PFSK-1 (cell line): ENCODE measurements at regions not wholly inside any gene's neighbourhood (a gene's known extent, or its start where the extent isn't known, plus 50 kb on each side); places are given as distances from the start of the nearest gene placed in this dataset.

ENCODE experiments used
- FOXP2 ChIP-seq: optimal IDR thresholded peaks from 2 replicates; pipeline ENCODE3; 2011; ENCODE audit warnings: borderline replicate concordance, control low read depth, inconsistent platforms; ENCODE audit not compliant: insufficient read depth; ENCODE audit errors: extremely low read length, extremely low read depth
- POLR2AphosphoS5 ChIP-seq: IDR thresholded peaks from 2 replicates; pipeline ENCODE4 v1.6.1; 2012; ENCODE audit warnings: low read depth, mild to moderate bottlenecking, control low read depth, low read length, moderate library complexity
- REST ChIP-seq, 2 experiments: IDR thresholded peaks; 2 replicates each; pipeline versions ENCODE4 v1.6.1 to v1.8.0; 2011 to 2012; ENCODE audit warnings: low read depth in 2 of 2, low read length in 2 of 2, control low read depth in 1 of 2, inconsistent platforms in 1 of 2, mild to moderate bottlenecking in 1 of 2, moderate library complexity in 1 of 2; ENCODE audit not compliant: insufficient read depth in 1 of 2
- SIN3A ChIP-seq: IDR thresholded peaks from 2 replicates; pipeline ENCODE4 v1.6.1; 2012; ENCODE audit warnings: mild to moderate bottlenecking, low read length, moderate library complexity, borderline replicate concordance; ENCODE audit not compliant: insufficient read depth
- TAF1 ChIP-seq: IDR thresholded peaks from 2 replicates; pipeline ENCODE4 v1.6.1; 2012; ENCODE audit warnings: low read length, control low read depth, borderline replicate concordance; ENCODE audit not compliant: insufficient read depth

GRCh38 chr1:119245881-119246280 is 105.4 kb upstream of the WARS2 start:
- TF ChIP-seq TAF1 (no peak), SIN3A (no peak), FOXP2 (no peak), POLR2AphosphoS5 (no peak), REST (IDR thresholded peaks at IDR 0.05; ENCODE audit: insufficient read depth in 1 of 2, low read depth in 2 of 2, low read length in 2 of 2) (no peak)

GRCh38 chr1:119249283-119249682 is 108.8 kb upstream of the WARS2 start:
- TF ChIP-seq TAF1, result no peak
- TF ChIP-seq FOXP2, result no peak
- TF ChIP-seq SIN3A, result no peak
- no peak for TF ChIP-seq REST (IDR thresholded peaks at IDR 0.05; ENCODE audit: insufficient read depth in 1 of 2, low read depth in 2 of 2, low read length in 2 of 2)
- TF ChIP-seq POLR2AphosphoS5, result no peak

- TF ChIP-seq POLR2AphosphoS5, result no peak
- TF ChIP-seq TAF1, result no peak
- no peak for TF ChIP-seq FOXP2
- no peak for TF ChIP-seq REST (IDR thresholded peaks at IDR 0.05; ENCODE audit: insufficient read depth in 1 of 2, low read depth in 2 of 2, low read length in 2 of 2)
- TF ChIP-seq SIN3A, result no peak
Observed at GRCh38 chr1:119250299-119250698, 109.8 kb upstream of the WARS2 start.

GRCh38 chr1:119251751-119252150 is 111.3 kb upstream of the WARS2 start:
- TF ChIP-seq POLR2AphosphoS5, result no peak
- no peak for TF ChIP-seq FOXP2
- TF ChIP-seq TAF1, result no peak
- no peak for TF ChIP-seq SIN3A
- no peak for TF ChIP-seq REST (IDR thresholded peaks at IDR 0.05; ENCODE audit: insufficient read depth in 1 of 2, low read depth in 2 of 2, low read length in 2 of 2)

- TF ChIP-seq SIN3A (no peak), REST (IDR thresholded peaks at IDR 0.05; ENCODE audit: insufficient read depth in 1 of 2, low read depth in 2 of 2, low read length in 2 of 2) (no peak), TAF1 (no peak), POLR2AphosphoS5 (no peak), FOXP2 (no peak)
Observed at GRCh38 chr1:119253366-119253765, 112.9 kb upstream of the WARS2 start.
